H9 (cell line): ENCODE measurements at regions not wholly inside any gene's neighbourhood (a gene's known extent, or its start where the extent isn't known, plus 50 kb on each side); places are given as distances from the start of the nearest gene placed in this dataset.

Source experiments
- DNase-seq: peaks from one replicate; pipeline ENCODE4 v3.0.0-alpha.2; 2017
- H2AFZ ChIP-seq: one replicate; pipeline ENCODE4 v1.6.1; 2013; ENCODE audit warnings: mild to moderate bottlenecking, low read length, control low read depth, moderate library complexity
- H2AK5ac ChIP-seq: 2 replicates; pipeline ENCODE4 v1.6.1; 2013; ENCODE audit warnings: low read length, control low read depth, mixed read lengths; ENCODE audit not compliant: insufficient read length
- H2BK120ac ChIP-seq: one replicate; pipeline ENCODE4 v1.6.1; 2013; ENCODE audit warnings: low read depth, mild to moderate bottlenecking, low read length, control low read depth, inconsistent platforms; ENCODE audit not compliant: poor library complexity, severe bottlenecking
- H2BK12ac ChIP-seq: 2 replicates; pipeline ENCODE4 v1.6.1; 2013; ENCODE audit warnings: low read length, control low read depth, mixed read lengths, low read depth; ENCODE audit not compliant: insufficient read length
- H2BK15ac ChIP-seq: 2 replicates; pipeline ENCODE4 v1.6.1; 2013; ENCODE audit warnings: low read depth, low read length, control low read depth
- H2BK20ac ChIP-seq: one replicate; pipeline ENCODE4 v1.6.1; 2013; ENCODE audit warnings: low read depth, mild to moderate bottlenecking, low read length, control low read depth, inconsistent platforms; ENCODE audit not compliant: poor library complexity, severe bottlenecking
- H2BK5ac ChIP-seq: 2 replicates; pipeline ENCODE4 v1.6.1; 2013; ENCODE audit warnings: low read length, control low read depth, mixed read lengths; ENCODE audit not compliant: insufficient read length
- H3K14ac ChIP-seq: 2 replicates; pipeline ENCODE4 v1.6.1; 2013; ENCODE audit warnings: low read length, control low read depth; ENCODE audit not compliant: insufficient read depth
- H3K18ac ChIP-seq: 2 replicates; pipeline ENCODE4 v1.6.1; 2013; ENCODE audit warnings: low read depth, mild to moderate bottlenecking, mixed read lengths, low read length, control low read depth; ENCODE audit not compliant: insufficient read length
- H3K23ac ChIP-seq: 2 replicates; pipeline ENCODE4 v1.6.1; 2013; ENCODE audit warnings: low read length, control low read depth, mixed read lengths, low read depth; ENCODE audit not compliant: insufficient read length
- H3K23me2 ChIP-seq: 2 replicates; pipeline ENCODE4 v1.6.1; 2013; ENCODE audit warnings: low read depth, mild to moderate bottlenecking, mixed read lengths, low read length, control low read depth; ENCODE audit not compliant: insufficient read length, poor library complexity, severe bottlenecking
- H3K27ac ChIP-seq: 2 replicates; pipeline ENCODE4 v1.5.1; 2013; ENCODE audit warnings: low read length, control low read depth, mixed read lengths, low read depth; ENCODE audit not compliant: insufficient read length
- H3K27me3 ChIP-seq: 2 replicates; pipeline ENCODE4 v1.6.1; 2013; ENCODE audit warnings: low read length, control low read depth, inconsistent platforms; ENCODE audit not compliant: insufficient read depth
- H3K4ac ChIP-seq: 2 replicates; pipeline ENCODE4 v1.6.1; 2013; ENCODE audit warnings: low read depth, mild to moderate bottlenecking, control low read depth, inconsistent platforms, low read length, moderate library complexity
- H3K4me1 ChIP-seq: 2 replicates; pipeline ENCODE4 v1.6.1; 2013; ENCODE audit warnings: low read length, control low read depth, inconsistent platforms; ENCODE audit not compliant: insufficient read depth
- H3K4me2 ChIP-seq: 2 replicates; pipeline ENCODE4 v1.6.1; 2013; ENCODE audit warnings: low read length, control low read depth, mixed read lengths; ENCODE audit not compliant: insufficient read length, insufficient read depth
- H3K56ac ChIP-seq: 2 replicates; pipeline ENCODE4 v1.6.1; 2013; ENCODE audit warnings: low read depth, mild to moderate bottlenecking, mixed read lengths, low read length, control low read depth; ENCODE audit not compliant: insufficient read length
- H3K79me1 ChIP-seq: 2 replicates; pipeline ENCODE4 v1.6.1; 2013; ENCODE audit warnings: low read depth, mild to moderate bottlenecking, moderate library complexity, low read length, control low read depth, inconsistent platforms; ENCODE audit not compliant: insufficient read depth, poor library complexity, severe bottlenecking
- H3K79me2 ChIP-seq: 2 replicates; pipeline ENCODE4 v1.6.1; 2013; ENCODE audit warnings: low read length, control low read depth, inconsistent platforms; ENCODE audit not compliant: insufficient read depth
- H3K9ac ChIP-seq: 2 replicates; pipeline ENCODE4 v1.6.1; 2013; ENCODE audit warnings: low read length, control low read depth, mixed read lengths; ENCODE audit not compliant: insufficient read length; ENCODE audit errors: extremely low read depth
- H3K9me3 ChIP-seq: one replicate; pipeline ENCODE4 v1.6.1; 2013; ENCODE audit warnings: low read depth, low read length, inconsistent platforms; ENCODE audit not compliant: control insufficient read depth
- H3T11ph ChIP-seq: one replicate; pipeline ENCODE4 v1.6.1; 2013; ENCODE audit warnings: mild to moderate bottlenecking, low read length, control low read depth, inconsistent platforms
- H4K20me1 ChIP-seq: one replicate; pipeline ENCODE4 v1.6.1; 2013; ENCODE audit not compliant: control insufficient read depth, insufficient read length, insufficient read depth
- H4K5ac ChIP-seq: 2 replicates; pipeline ENCODE4 v1.6.1; 2013; ENCODE audit warnings: low read depth, mild to moderate bottlenecking, mixed read lengths, low read length, control low read depth; ENCODE audit not compliant: insufficient read length
- H4K8ac ChIP-seq: replicated peaks from 2 replicates; pipeline ENCODE4 v1.6.1; 2013; ENCODE audit warnings: low read length, control low read depth, mixed read lengths, low read depth; ENCODE audit not compliant: insufficient read length
- H4K91ac ChIP-seq: 2 replicates; pipeline ENCODE4 v1.6.1; 2013; ENCODE audit warnings: low read depth, mild to moderate bottlenecking, moderate library complexity, mixed read lengths, low read length, control low read depth; ENCODE audit not compliant: insufficient read length
- H3K27ac Mint-ChIP-seq, 3 experiments: 2 replicates in 2 of 3; 3 replicates in 1 of 3; pipeline ENCODE4 v1.8.0; 2020 to 2021; ENCODE audit warnings: mixed read lengths in 3 of 3, mild to moderate bottlenecking in 1 of 3, moderate library complexity in 1 of 3
- H3K27me3 Mint-ChIP-seq: 2 replicates; pipeline ENCODE4 v1.8.0; 2021; ENCODE audit warnings: low read depth, mild to moderate bottlenecking, moderate library complexity, mixed read lengths
- H3K36me3 Mint-ChIP-seq, 3 experiments: 2 replicates in 2 of 3; 3 replicates in 1 of 3; pipeline ENCODE4 v1.8.0; 2020 to 2021; ENCODE audit warnings: low read depth in 3 of 3, mixed read lengths in 3 of 3; ENCODE audit not compliant: insufficient read depth in 1 of 3
- H3K4me1 Mint-ChIP-seq, 2 experiments: 2 replicates each; pipeline ENCODE4 v1.8.0; 2020; ENCODE audit warnings: mixed read lengths in 2 of 2
- H3K4me3 Mint-ChIP-seq, 2 experiments: 2 replicates in 1 of 2; 3 replicates in 1 of 2; pipeline ENCODE4 v1.8.0; 2020 to 2021; ENCODE audit warnings: mild to moderate bottlenecking in 2 of 2, mixed read lengths in 2 of 2, moderate library complexity in 1 of 2
- H3K9me3 Mint-ChIP-seq, 2 experiments: 2 replicates in 1 of 2; 3 replicates in 1 of 2; pipeline ENCODE4 v1.8.0; 2020; ENCODE audit warnings: mild to moderate bottlenecking in 2 of 2, mixed read lengths in 2 of 2, moderate library complexity in 1 of 2
- CTCF ChIP-seq: fragments of 200-600 bp; sonication (generic); conservative IDR thresholded peaks from 3 replicates; pipeline ENCODE4 v1.8.0; 2021; ENCODE audit warnings: antibody characterized with exemption, mild to moderate bottlenecking
- WGBS: extraction: QIAGEN DNeasy Blood & Tissue Kit; methylation state at CpG from one replicate; pipeline ENCODE4 v1.1.7; 2013; ENCODE audit warnings: missing lambda C conversion rate, low lambda C conversion rate, mixed read lengths; ENCODE audit not compliant: insufficient read length; ENCODE audit errors: extremely low coverage; 5-methylcytosine and 5-hydroxymethylcytosine counted together

GRCh38 chrX:95675011-95675410 is 1009.6 kb upstream of the DIAPH2 start:
- H3K14ac ChIP-seq = no peak overlapping the region
- H3K4me1 ChIP-seq = no peaks in the 10 kb centered on the region; the same call in 1 of the 2 replicates
- no peaks in the 10 kb centered on the region for H3K9me3 ChIP-seq
- Mint-ChIP-seq H3K4me3 (no peak overlapping the region), H3K27me3 (no peaks in the 10 kb centered on the region), H3K27ac (no peak overlapping the region), H3K9me3 (no peaks in the 10 kb centered on the region), H3K4me1 (peaks cover 11 to 15% of the 10 kb centered on the region in 2 experiments), H3K36me3 (no peaks in the 10 kb centered on the region)
- H3K4me2 ChIP-seq = no peak overlapping the region
- no peaks in the 10 kb centered on the region for H4K20me1 ChIP-seq
- WGBS = no CpG with 5 or more reads among the region's 2 CpGs
- H3K23ac ChIP-seq = no peak overlapping the region
- H2BK5ac ChIP-seq = no peak overlapping the region
- H3K27ac ChIP-seq = no peak overlapping the region
- no peaks in the 10 kb centered on the region for H3K79me2 ChIP-seq
- H2BK15ac ChIP-seq = no peak overlapping the region
- H3K56ac ChIP-seq = no peak overlapping the region
- no peak overlapping the region for H2BK20ac ChIP-seq
- no peak overlapping the region for H2BK120ac ChIP-seq
- no peak overlapping the region for H3K9ac ChIP-seq
- no peak overlapping the region for H4K91ac ChIP-seq
- H3K79me1 ChIP-seq = no peaks in the 10 kb centered on the region
- H3K23me2 ChIP-seq = no peaks in the 10 kb centered on the region
- H3K27me3 ChIP-seq = no peaks in the 10 kb centered on the region
- no peak overlapping the region for H2AFZ ChIP-seq
- H2BK12ac ChIP-seq = no peak overlapping the region
- H3K18ac ChIP-seq = no peak overlapping the region
- H4K5ac ChIP-seq = no peak overlapping the region
- no peak for TF ChIP-seq CTCF
- no peak overlapping the region for H3K4ac ChIP-seq
- no peak overlapping the region for H2AK5ac ChIP-seq
- DNase-seq = no peak
- H4K8ac ChIP-seq = no peak overlapping the region
- no peak overlapping the region for H3T11ph ChIP-seq
